Stimulated activated CD4-positive, alpha-beta T cell treated with anti-CD3 and anti-CD28 coated beads, Interleukin-4, amount 100 ng/mL, for 4 hours (primary cell): ENCODE measurements at regions not wholly inside any gene's neighbourhood (a gene's known extent, or its start where the extent isn't known, plus 50 kb on each side); places are given as distances from the start of the nearest gene placed in this dataset.

Experiments used
- DNase-seq, 2 experiments: peaks; one replicate each; pipeline ENCODE4 v3.0.0-alpha.2; 2020

DNA sequence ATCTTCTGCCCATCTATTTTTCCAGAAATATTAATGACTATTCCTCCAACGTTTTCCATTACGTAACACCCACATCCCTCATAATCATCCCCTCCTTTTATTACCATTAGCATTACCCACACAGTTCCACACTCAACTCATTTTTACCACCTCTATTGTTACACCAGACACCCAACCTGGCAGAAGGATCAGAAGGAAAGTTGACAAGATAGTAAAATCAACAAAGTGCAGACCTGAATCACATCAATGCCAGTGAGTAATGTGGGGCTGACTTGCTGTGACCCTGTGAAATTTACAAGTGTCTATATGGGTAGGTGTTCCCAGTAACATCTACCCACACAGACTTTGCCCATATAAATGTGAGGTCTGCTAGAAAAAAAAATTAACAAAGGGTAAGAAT, 568.2 kb downstream of the MAFB start:
- no peak for DNase-seq

DNA sequence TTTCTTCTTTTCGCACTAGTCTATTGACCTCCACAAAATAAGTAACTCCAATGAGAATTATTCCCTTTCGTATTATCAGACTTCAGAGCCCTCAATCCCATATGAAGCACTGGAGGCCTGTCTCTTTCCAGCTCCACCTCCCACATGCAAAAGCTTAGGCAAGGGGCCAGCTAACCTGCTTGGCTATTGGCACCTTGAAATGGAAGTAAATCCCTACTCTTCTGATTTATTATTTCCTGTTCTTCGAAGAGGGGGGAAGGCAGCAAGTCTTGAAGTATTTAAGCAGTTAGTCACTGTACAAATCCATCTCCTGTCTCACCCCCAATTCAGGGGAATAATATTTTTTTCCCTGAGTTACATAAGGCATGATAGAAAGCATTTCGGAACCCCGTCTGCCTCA, 577.8 kb downstream of the MAFB start:
- DNase-seq, result no peak

DNA sequence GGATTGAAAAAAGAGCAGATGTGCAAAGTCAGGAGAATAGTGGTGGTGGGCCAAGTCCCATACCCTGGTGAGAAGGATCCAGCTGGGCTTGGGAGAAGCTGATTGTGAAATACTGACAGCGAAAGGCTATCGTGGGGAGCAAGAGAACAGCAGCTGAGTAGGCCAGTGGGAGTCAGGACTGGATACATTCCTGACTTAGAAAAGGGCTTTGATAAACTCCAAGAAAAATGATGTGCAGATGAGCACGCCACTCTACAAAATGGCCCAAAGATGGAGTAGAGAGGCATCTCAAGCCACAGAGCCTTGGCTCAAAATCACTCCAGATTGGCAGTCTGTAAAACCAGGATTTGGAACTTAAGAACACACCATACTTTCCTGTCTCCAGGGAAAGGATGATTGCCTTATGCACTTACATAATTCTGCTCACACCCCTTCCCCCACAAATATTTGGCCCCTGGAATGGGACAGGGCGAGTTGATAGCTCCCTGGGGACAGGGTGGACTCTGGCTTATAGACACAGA, 578.7 kb downstream of the MAFB start:
- DNase-seq, result no peak

DNA sequence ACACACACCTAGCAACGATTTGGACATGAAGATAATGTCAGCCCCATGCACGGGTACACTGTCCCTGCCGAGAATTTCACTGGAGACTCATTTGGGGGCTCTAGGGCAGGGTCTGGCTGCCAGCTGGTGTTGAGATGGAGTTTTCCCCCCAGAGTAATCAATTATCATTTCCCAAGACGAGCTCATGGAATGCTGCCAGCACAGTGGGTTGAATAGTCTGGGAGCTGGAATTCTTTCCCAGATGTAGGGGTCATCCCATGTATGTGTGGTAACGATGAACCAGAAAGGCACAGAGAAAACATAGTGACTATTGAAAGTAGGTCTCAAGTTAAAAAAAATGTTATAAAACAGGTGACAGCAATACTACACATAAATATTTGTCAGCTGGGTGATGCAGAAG, 579.9 kb downstream of the MAFB start:
- no peak for DNase-seq

DNA sequence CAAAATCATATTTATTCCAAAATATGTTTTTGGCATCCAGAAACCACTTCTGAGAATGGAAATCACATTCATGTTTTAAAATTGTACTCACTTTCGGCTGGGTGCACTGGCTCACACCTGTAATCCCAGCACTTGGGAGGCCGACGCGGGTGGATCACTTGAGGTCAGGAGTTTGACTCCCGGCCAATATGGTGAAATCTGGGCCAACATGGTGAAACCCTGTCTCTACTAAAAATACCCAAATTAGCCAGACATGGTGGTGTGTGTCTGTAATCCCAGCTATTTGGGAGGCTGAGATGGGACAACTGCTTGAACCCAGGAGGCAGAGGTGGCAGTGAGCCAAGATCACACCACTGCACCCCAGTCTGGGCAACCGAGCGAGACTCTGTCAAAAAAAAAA, 580.7 kb downstream of the MAFB start:
- DNase-seq, result no peak

DNA sequence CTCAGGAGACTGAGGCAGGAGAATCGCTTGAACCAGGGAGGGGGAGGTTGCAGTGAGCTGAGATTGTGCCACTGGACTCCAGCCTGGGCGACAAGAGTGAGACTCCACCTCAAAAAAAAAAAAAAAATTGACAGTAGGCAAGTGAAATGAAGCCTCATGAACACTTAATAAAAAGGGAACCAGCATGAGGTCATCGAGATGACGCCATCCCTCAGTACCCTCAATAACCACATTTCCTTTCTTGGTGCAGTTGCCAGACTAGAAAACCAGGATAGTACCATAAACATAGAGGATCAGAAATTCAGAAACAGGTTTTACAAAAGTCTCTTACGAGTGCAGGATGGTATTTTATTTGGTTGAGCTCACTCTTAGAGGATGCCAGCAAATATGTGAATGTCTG, 584.1 kb downstream of the MAFB start:
- no peak for DNase-seq

DNA sequence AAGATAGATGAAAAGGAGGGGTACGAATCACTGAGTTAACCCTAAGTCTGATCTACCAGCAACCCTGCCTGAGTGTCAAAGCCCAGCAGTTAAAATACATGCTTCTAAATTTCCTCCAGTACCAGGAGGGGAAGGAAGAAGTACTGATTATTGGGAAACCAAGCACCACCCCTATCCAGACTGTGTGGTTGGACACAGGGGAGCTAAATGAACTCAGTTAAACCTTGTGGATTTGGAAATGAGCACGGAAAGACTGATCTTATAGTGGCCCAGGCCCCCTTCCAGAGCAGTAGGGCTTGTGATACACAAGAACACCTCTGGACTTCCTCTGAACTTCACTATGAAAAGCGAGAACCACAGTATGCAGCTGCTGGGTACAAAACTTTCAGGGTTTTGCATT, 585.6 kb downstream of the MAFB start:
- no peak for DNase-seq

DNA sequence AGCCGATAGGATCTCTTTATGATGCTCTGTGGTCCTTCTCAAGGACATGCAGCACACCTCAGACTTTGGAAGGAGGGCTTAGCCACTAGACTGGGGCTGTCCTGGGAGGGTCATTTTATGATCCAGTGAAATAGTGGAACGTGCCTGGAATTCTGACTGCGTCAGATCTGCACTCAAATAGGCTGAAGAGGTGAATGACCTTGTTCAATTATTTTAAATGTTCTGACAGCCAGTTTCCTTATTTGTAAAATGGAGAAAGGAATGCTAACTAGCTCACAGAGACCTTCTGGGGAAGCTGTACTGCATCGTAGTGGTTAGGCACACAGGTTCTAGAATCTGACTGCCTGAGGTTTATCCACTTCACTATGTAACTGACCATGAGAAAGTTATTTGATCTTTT, 587.5 kb downstream of the MAFB start:
- DNase-seq, result no peak

DNA sequence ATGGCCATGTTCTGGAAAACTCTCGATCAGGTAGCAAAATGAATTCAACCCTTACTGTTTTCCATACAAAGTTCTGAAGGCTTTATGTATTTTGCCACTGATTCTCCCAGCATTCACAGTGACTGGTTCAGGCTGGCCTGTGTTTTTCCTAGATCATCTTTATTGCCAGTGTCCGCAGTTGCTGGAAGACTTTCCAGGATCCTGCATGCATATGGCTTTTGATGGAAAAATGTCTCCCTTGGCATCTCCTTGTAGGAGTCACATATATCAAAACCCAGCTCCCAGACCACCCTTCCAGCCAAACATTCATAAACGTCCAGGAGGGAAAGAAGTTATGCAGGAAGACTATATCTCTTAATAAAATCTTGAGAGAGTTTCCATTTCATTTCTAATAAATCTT, 588.8 kb downstream of the MAFB start:
- no peak for DNase-seq

DNA sequence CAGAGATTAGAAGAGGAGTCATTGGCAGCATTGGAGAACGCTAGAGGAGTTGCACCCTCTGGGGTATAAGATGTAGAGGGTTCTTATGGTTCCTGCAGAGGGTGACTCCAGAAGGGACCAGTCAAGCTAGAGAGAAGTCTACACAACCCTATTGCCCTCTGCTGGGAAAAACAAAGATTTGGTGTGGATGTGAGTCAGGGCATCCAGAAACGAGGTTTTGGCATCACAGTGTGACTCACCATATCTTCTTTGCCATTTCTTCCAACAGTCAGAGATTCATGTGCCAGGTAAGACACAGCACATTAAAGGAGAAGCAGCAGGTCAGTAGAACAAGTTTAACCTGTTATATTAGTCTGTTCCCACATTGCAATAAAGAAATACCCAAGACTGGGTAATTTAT, 598.8 kb downstream of the MAFB start:
- no peak for DNase-seq

DNA sequence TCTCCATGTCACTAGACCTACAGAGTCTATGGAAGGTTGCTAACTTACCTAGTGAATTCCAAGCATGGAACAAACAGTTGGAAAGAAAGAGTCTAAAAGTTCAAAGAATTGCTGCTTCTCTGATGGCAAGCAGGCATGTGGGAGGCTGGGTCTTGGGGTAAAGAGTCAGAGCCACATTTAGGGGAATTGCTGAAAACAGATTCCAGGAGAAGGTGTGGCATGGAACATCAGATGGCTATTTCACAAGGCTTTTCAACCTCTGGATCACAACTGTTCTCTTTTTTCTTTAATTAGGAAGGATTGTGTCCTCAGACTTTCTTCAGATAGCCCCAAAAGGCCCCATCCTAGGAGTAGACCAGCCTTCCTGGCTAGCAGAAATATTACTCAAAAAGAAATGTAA, 601.5 kb downstream of the MAFB start:
- DNase-seq, result no peak

DNA sequence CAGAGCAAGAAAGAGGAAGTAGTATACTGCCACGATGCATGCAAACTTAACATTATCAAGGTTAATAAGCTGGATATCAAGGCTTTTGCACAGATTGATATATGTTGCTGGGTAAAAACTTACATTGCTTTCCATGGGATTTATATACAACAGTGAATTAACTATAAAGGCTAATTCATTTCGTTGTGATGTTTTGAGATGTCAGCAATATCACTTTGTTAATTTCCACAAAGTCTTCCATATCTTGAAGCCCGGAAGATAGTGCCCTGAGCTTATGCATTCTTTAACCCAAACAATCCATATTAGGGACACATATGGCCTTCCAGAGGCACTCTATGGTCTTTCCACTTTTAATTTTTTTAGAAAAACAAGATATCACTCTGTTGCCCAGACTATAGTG, 603.5 kb downstream of the MAFB start:
- DNase-seq, result no peak

DNA sequence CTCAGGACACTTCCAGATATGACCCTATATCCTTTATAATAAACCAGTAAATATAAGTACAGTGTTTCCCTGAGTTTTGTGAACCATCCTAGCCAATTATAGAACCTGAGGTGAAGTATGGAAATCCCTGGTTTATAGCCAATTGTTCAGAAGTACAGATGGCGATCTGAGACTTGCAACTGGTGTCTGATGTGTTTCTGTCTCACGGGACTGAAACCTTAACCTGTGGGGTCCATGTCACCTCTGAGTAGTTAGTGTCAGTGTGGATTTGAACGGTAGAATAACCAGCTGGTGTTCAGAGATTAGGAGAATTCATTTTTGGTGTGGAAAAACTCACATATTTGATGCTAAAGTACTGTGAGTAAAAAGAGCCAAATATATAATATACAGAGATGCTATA, 606.6 kb downstream of the MAFB start:
- DNase-seq, result no peak

DNA sequence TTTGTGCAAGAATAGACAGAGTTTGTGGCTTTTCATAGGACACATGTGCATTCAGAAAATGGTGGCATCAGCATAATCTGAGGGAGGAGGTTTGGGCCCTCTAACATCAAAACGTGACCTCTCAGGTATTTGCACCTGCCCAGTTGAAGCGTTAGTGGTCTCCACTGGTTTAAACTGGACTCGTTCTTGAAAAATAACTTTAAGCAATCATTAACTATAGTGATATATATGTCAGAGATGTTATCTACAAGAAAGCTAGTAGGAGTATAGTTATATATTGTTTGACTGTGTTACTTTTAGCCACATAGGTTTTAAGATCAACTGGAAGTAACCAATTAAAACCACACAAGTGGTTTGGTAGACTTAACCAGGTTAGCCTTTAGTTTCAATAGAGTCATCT, 607.4 kb downstream of the MAFB start:
- DNase-seq, result no peak

DNA sequence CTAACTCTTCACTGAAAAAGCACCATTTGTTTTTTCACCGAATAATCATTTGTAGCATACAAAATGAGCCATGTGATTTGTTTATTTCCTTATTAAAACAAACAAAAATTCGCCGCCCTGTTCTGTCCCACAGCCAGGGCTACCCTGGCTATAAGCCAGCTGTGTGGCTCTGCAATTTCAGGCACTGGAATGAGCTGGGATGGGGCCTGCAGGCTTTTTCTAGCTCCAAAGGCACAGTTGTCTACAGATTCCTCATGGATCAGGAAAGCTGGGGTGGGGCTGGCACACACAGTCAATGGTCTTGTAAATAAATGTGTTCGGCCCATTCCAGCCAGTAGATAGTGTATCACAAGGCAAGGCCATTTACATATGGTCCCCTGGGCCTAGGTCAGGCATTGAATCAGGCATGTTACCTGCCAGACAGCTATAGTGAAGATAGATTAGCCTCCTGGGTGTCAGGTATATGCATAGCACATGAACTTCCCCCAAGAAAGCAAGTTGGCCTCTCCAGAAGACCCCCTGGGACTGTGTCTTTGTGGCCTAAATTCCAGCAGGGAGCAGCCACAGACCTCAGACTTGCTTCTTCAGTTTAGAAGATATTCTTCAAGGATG, 608.9 kb downstream of the MAFB start:
- no peak for DNase-seq

DNA sequence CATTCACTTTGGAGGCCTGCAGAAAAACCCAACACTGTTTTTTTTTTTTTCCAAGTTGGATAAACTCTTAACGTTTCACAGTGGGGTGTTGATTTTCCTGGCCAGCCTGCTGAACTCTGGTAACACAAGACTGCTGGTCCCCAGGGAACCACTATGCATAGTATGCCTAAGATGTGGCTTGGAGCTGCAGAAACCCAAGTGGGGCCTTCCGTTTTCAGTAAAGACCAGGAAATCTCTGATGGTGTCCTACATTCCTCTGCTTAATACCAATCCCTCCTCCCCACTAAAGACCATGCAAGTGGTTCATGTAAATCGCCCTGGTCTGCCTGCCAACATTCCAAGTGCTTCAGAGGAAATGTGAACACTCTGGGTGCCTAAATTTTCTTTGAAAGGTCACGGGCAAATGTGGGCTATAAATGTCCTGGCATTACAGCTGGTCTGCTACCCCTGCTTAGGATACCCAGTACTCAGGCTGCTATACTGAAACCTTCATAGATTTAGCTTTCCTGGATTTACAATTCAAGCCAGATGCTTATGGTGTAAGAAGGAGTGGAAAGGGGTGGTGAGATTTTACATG, 615.4 kb downstream of the MAFB start:
- no peak for DNase-seq

DNA sequence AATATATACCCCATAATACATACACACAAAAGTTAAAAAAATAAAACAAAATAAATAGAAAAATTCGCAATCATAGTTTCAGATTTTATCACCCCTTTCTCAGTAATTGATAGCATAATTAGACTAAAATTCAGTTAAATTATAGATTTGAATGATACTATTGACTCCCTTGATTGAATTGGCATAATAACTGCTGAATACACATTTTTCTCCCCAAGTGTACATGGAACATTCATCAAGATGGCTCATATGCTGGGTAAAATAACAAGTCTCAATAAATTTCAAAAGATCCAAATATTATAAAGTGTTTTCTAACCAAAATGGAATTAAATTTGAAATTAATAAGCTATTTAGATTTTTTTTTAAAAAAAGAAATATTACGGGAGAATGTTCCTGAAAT, 616.1 kb downstream of the MAFB start:
- DNase-seq, result no peak

DNA sequence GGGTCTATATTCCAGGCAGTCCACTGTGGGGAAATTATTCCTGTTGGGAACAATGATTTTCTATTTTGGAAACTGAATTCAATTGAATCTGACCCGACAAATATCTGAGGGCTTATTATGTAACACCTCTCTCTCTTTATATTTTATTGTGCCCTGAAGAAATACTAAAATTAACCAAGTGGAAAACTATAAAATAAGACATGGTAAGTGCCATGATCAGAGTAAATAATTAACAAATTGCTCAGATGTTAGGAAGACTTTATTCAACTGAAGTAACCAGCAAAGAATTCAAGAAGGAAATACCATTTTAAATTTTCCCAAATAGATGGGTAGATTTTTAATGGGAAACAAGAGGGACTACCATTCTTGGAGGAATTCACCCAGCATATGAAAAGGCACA, 632.9 kb downstream of the MAFB start:
- no peak for DNase-seq

DNA sequence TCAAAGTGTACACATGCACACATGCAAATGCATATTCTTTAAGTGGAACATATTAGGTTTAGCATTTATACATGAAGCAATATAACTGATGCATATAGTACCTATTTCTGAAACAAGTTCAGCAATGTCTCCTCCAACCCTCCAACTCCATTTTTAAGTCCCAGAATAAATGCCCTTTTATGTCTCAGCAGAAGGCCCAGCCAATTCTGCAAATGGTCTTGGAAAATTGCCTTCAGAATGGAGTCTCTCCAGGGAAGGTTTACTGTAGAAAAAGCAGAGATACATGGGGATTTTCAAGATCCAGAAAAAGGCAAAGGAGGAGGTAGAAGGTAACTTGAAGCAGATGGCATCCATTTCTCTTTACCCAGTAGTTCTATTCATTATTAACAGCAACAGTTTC, 633.3 kb downstream of the MAFB start:
- DNase-seq, result no peak

DNA sequence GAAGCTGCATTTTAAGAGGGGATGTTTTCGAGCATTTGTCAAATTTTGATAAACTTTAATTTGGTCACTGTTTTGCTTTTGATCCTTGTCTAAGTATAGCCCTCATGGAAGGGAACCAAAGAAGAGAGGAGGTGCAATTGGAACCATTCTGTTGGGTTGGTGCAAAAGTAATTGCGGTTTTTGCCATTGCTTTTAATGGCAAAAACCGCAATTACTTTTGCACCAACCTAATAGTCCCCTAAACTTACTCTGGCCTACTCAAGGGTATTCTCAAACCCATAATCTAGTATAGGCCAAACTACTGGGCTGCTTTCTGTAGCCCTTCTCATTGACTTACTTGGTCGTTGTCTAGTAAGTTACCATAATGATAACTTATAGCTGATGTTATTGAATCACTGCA, 634.7 kb downstream of the MAFB start:
- DNase-seq, result no peak

DNA sequence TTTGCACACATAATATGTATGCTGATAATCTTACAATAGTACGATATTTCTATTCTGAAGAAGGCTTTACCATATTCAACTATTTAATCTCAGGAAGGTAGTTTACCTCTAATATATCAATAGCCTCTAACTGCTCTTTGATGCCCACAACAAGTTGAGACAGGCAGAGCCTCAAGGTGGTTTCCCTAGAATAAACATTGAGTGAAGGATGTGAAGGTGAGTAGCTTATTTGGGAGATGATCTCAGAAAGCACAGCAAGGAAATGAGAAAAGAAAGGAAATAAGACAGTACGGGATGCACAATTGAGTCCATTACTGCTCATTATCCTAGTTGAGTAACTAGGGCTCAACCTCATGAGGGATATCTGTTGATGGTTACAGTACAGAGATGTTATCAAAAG, 638.4 kb downstream of the MAFB start:
- no peak for DNase-seq

DNA sequence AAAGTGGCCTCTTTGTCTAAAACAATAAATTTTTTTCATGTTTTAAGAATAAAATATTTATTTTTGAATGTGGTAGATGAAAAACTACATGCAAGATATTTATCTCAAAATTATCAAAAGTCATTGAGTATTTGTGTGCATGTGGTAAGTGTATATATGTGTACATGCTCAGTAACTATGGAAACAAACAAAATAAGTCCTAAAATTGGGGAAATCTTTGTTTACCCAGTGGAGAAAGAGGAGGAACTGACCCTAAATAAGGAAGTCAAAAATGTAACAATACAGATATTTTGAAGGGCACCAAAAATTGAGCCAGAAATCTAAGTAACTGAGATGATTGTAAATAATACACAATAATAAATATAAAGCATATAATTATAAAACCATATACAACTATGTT, 639.2 kb downstream of the MAFB start:
- DNase-seq, result no peak

DNA sequence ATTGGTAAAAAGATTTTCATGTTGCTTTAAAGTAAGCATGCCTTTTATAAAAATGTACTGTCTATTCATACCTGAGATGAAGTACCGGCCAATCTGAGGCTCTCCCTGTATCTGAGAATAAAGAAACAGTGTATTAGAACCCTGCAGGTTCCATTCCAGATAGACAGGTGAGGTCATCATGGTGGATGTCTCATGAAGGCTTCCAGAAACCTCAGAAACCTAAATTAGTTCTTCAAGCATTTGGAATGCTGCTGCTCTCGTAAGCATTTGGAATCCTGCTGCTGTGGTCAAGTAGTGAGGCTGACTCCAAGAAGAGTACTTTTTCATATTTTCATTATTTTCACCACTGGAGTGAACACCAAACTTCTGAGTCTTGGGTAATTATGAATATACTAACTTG, 642.3 kb downstream of the MAFB start:
- no peak for DNase-seq

DNA sequence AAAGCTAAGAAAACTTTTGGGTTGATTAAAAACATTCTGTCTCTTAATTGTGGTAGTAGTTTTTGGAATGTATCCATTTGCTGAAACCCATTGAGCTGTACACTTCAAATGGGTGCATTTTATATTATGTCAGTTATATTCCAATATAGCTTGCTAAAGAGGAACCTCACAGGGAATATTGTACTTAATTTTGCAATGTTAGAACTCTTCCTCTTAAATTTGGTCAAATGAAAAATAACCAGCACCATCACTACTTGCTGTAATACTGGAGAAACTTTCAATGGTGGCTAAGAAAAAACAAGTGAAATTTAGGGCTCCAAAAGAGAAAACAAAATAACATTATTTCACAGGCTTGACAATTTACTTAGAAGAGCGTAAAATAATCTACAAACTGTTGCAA, 651.5 kb downstream of the MAFB start:
- no peak for DNase-seq

DNA sequence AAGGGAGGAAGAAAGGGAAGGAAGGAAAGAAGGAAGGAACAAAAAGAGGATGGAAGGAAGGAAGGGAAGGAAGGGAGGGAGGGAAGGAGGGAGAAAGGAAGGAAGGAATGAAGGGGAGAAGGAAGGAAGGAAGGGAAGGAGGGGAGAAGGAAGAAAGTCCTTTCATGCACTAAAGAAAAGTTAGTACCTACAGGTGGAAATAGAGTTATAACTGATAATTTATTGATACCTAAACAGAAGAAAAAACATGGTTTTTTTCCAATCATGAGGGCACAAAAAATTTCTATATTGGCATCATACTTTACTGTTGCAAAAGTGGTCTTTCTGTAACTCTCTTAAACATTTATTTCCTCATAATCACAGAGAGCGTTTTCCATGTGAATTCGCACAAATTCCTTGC, 659.4 kb downstream of the MAFB start:
- DNase-seq, result no peak
